GM23338 (cell line): ENCODE measurements at regions not wholly inside any gene's neighbourhood (a gene's known extent, or its start where the extent isn't known, plus 50 kb on each side); places are given as distances from the start of the nearest gene placed in this dataset.

ENCODE experiments used
- CREB1 ChIP-seq: fragments of 250-450 bp; sonication (Bioruptor Pico); IDR thresholded peaks from 2 replicates; pipeline ENCODE4 v1.5.0; 2020; ENCODE audit warnings: low read depth, mild to moderate bottlenecking, moderate library complexity
- EZH2 ChIP-seq: fragments of 200-600 bp; sonication (generic); IDR thresholded peaks from one replicate; pipeline ENCODE4 v1.8.0; 2017; ENCODE audit warnings: antibody characterized with exemption, mild to moderate bottlenecking, low read depth; ENCODE audit not compliant: unreplicated experiment
- EZH2phosphoT487 ChIP-seq: fragments of 200-600 bp; sonication (generic); IDR thresholded peaks from one replicate; pipeline ENCODE4 v1.8.1; 2018; ENCODE audit warnings: antibody characterized with exemption; ENCODE audit not compliant: unreplicated experiment
- JUNB ChIP-seq: IDR thresholded peaks from one replicate; pipeline ENCODE4 v1.6.1; 2016; ENCODE audit warnings: antibody characterized with exemption; ENCODE audit not compliant: unreplicated experiment
- NANOG ChIP-seq: IDR thresholded peaks from 2 replicates; pipeline ENCODE4 v1.6.1; 2016; ENCODE audit warnings: antibody characterized with exemption, borderline replicate concordance
- POLR2AphosphoS5 ChIP-seq: IDR thresholded peaks from 2 replicates; pipeline ENCODE4 v1.6.1; 2016; ENCODE audit warnings: antibody characterized with exemption, low read depth
- TF ChIP-seq, protein P1 (sequence below), 2 experiments: fragments of 200-600 bp in 1 of 2; sonication (generic) in 1 of 2; conservative IDR thresholded peaks; 2 replicates each; pipeline versions ENCODE4 v1.5.1 to v1.6.1; 2016 to 2017; ENCODE audit warnings: antibody characterized with exemption in 2 of 2, low read depth in 2 of 2, mild to moderate bottlenecking in 2 of 2, moderate library complexity in 1 of 2
- TF ChIP-seq, protein P2 (sequence below): IDR thresholded peaks from one replicate; pipeline ENCODE4 v1.6.1; 2018; ENCODE audit warnings: antibody characterized with exemption; ENCODE audit not compliant: unreplicated experiment
- TF ChIP-seq, protein P3 (sequence below): fragments of 250-450 bp; sonication (Bioruptor Pico); IDR thresholded peaks from 2 replicates; pipeline ENCODE4 v1.5.0; 2020; ENCODE audit warnings: mild to moderate bottlenecking, moderate library complexity
- TF ChIP-seq, protein P4 (sequence below): IDR thresholded peaks from 2 replicates; pipeline ENCODE4 v1.6.1; 2016; ENCODE audit warnings: antibody characterized with exemption

DNA sequence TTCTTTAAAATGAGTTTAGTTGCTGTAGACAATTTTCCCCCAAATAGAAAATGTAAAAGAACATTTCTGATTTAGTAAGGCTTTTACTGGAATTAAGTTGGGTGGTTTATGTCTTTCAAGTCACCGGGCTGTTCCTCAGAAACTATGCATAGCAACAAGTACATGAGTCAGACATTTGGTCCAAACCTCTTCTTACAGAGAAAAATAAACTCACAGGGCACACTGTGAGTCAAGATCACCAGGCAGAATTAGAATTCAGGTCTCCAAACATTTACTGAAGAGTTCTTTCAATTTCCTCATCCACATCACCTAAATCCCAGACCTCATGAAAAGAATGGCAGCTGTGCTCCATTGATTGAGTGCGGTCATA is 476.1 kb upstream of the SOX5 start:
- TF ChIP-seq, protein P1, sequence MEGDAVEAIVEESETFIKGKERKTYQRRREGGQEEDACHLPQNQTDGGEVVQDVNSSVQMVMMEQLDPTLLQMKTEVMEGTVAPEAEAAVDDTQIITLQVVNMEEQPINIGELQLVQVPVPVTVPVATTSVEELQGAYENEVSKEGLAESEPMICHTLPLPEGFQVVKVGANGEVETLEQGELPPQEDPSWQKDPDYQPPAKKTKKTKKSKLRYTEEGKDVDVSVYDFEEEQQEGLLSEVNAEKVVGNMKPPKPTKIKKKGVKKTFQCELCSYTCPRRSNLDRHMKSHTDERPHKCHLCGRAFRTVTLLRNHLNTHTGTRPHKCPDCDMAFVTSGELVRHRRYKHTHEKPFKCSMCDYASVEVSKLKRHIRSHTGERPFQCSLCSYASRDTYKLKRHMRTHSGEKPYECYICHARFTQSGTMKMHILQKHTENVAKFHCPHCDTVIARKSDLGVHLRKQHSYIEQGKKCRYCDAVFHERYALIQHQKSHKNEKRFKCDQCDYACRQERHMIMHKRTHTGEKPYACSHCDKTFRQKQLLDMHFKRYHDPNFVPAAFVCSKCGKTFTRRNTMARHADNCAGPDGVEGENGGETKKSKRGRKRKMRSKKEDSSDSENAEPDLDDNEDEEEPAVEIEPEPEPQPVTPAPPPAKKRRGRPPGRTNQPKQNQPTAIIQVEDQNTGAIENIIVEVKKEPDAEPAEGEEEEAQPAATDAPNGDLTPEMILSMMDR (conservative IDR thresholded peaks at IDR 0.05; ENCODE audit: low read depth in 2 of 2) = no peak
- no peak for TF ChIP-seq EZH2phosphoT487
- no peak for TF ChIP-seq POLR2AphosphoS5
- TF ChIP-seq, protein P2, sequence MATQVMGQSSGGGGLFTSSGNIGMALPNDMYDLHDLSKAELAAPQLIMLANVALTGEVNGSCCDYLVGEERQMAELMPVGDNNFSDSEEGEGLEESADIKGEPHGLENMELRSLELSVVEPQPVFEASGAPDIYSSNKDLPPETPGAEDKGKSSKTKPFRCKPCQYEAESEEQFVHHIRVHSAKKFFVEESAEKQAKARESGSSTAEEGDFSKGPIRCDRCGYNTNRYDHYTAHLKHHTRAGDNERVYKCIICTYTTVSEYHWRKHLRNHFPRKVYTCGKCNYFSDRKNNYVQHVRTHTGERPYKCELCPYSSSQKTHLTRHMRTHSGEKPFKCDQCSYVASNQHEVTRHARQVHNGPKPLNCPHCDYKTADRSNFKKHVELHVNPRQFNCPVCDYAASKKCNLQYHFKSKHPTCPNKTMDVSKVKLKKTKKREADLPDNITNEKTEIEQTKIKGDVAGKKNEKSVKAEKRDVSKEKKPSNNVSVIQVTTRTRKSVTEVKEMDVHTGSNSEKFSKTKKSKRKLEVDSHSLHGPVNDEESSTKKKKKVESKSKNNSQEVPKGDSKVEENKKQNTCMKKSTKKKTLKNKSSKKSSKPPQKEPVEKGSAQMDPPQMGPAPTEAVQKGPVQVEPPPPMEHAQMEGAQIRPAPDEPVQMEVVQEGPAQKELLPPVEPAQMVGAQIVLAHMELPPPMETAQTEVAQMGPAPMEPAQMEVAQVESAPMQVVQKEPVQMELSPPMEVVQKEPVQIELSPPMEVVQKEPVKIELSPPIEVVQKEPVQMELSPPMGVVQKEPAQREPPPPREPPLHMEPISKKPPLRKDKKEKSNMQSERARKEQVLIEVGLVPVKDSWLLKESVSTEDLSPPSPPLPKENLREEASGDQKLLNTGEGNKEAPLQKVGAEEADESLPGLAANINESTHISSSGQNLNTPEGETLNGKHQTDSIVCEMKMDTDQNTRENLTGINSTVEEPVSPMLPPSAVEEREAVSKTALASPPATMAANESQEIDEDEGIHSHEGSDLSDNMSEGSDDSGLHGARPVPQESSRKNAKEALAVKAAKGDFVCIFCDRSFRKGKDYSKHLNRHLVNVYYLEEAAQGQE = no peak
- no peak for TF ChIP-seq EZH2
- TF ChIP-seq, protein P3, sequence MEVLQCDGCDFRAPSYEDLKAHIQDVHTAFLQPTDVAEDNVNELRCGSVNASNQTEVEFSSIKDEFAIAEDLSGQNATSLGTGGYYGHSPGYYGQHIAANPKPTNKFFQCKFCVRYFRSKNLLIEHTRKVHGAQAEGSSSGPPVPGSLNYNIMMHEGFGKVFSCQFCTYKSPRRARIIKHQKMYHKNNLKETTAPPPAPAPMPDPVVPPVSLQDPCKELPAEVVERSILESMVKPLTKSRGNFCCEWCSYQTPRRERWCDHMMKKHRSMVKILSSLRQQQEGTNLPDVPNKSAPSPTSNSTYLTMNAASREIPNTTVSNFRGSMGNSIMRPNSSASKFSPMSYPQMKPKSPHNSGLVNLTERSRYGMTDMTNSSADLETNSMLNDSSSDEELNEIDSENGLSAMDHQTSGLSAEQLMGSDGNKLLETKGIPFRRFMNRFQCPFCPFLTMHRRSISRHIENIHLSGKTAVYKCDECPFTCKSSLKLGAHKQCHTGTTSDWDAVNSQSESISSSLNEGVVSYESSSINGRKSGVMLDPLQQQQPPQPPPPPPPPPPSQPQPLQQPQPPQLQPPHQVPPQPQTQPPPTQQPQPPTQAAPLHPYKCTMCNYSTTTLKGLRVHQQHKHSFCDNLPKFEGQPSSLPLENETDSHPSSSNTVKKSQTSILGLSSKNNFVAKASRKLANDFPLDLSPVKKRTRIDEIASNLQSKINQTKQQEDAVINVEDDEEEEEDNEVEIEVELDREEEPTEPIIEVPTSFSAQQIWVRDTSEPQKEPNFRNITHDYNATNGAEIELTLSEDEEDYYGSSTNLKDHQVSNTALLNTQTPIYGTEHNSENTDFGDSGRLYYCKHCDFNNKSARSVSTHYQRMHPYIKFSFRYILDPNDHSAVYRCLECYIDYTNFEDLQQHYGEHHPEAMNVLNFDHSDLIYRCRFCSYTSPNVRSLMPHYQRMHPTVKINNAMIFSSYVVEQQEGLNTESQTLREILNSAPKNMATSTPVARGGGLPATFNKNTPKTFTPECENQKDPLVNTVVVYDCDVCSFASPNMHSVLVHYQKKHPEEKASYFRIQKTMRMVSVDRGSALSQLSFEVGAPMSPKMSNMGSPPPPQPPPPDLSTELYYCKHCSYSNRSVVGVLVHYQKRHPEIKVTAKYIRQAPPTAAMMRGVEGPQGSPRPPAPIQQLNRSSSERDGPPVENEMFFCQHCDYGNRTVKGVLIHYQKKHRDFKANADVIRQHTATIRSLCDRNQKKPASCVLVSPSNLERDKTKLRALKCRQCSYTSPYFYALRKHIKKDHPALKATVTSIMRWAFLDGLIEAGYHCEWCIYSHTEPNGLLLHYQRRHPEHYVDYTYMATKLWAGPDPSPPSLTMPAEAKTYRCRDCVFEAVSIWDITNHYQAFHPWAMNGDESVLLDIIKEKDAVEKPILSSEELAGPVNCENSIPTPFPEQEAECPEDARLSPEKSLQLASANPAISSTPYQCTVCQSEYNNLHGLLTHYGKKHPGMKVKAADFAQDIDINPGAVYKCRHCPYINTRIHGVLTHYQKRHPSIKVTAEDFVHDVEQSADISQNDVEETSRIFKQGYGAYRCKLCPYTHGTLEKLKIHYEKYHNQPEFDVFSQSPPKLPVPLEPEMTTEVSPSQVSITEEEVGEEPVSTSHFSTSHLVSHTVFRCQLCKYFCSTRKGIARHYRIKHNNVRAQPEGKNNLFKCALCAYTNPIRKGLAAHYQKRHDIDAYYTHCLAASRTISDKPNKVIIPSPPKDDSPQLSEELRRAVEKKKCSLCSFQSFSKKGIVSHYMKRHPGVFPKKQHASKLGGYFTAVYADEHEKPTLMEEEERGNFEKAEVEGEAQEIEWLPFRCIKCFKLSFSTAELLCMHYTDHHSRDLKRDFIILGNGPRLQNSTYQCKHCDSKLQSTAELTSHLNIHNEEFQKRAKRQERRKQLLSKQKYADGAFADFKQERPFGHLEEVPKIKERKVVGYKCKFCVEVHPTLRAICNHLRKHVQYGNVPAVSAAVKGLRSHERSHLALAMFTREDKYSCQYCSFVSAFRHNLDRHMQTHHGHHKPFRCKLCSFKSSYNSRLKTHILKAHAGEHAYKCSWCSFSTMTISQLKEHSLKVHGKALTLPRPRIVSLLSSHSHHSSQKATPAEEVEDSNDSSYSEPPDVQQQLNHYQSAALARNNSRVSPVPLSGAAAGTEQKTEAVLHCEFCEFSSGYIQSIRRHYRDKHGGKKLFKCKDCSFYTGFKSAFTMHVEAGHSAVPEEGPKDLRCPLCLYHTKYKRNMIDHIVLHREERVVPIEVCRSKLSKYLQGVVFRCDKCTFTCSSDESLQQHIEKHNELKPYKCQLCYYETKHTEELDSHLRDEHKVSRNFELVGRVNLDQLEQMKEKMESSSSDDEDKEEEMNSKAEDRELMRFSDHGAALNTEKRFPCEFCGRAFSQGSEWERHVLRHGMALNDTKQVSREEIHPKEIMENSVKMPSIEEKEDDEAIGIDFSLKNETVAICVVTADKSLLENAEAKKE = no peak
- TF ChIP-seq NANOG = no peak
- no peak for TF ChIP-seq CREB1 (CRISPR knock-in tag)
- TF ChIP-seq, protein P4, sequence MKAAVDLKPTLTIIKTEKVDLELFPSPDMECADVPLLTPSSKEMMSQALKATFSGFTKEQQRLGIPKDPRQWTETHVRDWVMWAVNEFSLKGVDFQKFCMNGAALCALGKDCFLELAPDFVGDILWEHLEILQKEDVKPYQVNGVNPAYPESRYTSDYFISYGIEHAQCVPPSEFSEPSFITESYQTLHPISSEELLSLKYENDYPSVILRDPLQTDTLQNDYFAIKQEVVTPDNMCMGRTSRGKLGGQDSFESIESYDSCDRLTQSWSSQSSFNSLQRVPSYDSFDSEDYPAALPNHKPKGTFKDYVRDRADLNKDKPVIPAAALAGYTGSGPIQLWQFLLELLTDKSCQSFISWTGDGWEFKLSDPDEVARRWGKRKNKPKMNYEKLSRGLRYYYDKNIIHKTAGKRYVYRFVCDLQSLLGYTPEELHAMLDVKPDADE = no peak
- no peak for TF ChIP-seq JUNB
